HG03469 (cell line): ENCODE measurements at regions not wholly inside any gene's neighbourhood (a gene's known extent, or its start where the extent isn't known, plus 50 kb on each side); places are given as distances from the start of the nearest gene placed in this dataset.
"Not testable (repeated sequence)": the region's sequence is repeated elsewhere in the genome, so short reads cannot be mapped to it uniquely, and the experiment has no call there.

Source experiments
- ATAC-seq: cut with Tn5 transposase; IDR thresholded peaks from one replicate; pipeline ENCODE4 v1.9.1; 2021; ENCODE audit warnings: mild to moderate bottlenecking, moderate library complexity, moderate number of reproducible peaks; ENCODE audit not compliant: unreplicated experiment

- ATAC-seq: no peak
Measured at GRCh38 chr12:97005174-97005573, 98.1 kb downstream of the NEDD1 start.

GRCh38 chr12:97005646-97006045 lies 98.6 kb downstream of the NEDD1 start:
- ATAC-seq: no peak

GRCh38 chr12:97006585-97006984 lies 99.5 kb downstream of the NEDD1 start:
- no peak for ATAC-seq

- no peak for ATAC-seq
Measured at GRCh38 chr12:97016163-97016562, 109.1 kb downstream of the NEDD1 start.

GRCh38 chr12:97017213-97017612 lies 110.2 kb downstream of the NEDD1 start:
- ATAC-seq: no peak

GRCh38 chr12:97022536-97023230 lies 115.6 kb downstream of the NEDD1 start:
- ATAC-seq: no peak

GRCh38 chr12:97024393-97024792 lies 117.3 kb downstream of the NEDD1 start:
- ATAC-seq: no peak

GRCh38 chr12:97026901-97027300 lies 119.8 kb downstream of the NEDD1 start:
- no peak for ATAC-seq

- no peak for ATAC-seq
Measured at GRCh38 chr12:97027482-97027881, 120.4 kb downstream of the NEDD1 start.

- ATAC-seq: no peak
Measured at GRCh38 chr12:97038131-97038530, 131.1 kb downstream of the NEDD1 start.

GRCh38 chr12:97038834-97039233 lies 131.8 kb downstream of the NEDD1 start:
- no peak for ATAC-seq

GRCh38 chr12:97046901-97047300 lies 139.8 kb downstream of the NEDD1 start:
- no peak for ATAC-seq

GRCh38 chr12:97047361-97047760 lies 140.3 kb downstream of the NEDD1 start:
- no peak for ATAC-seq

GRCh38 chr12:97048421-97049035 lies 141.5 kb downstream of the NEDD1 start:
- ATAC-seq: no peak

GRCh38 chr12:97050509-97050908 lies 143.5 kb downstream of the NEDD1 start:
- no peak for ATAC-seq

- no peak for ATAC-seq
Measured at GRCh38 chr12:97051341-97051740, 144.3 kb downstream of the NEDD1 start.

GRCh38 chr12:97061171-97061570 lies 154.1 kb downstream of the NEDD1 start:
- ATAC-seq: no peak

GRCh38 chr12:97063292-97063935 lies 156.4 kb downstream of the NEDD1 start:
- no peak for ATAC-seq

GRCh38 chr12:97075161-97075933 lies 168.3 kb downstream of the NEDD1 start:
- ATAC-seq: no peak

- ATAC-seq: no peak
Measured at GRCh38 chr12:97075934-97076630, 169.0 kb downstream of the NEDD1 start.

GRCh38 chr12:97076912-97077311 lies 169.9 kb downstream of the NEDD1 start:
- not testable (repeated sequence) for ATAC-seq
